Stimulated activated CD8-positive, alpha-beta memory T cell treated with anti-CD3 and anti-CD28 coated beads, Interleukin-2, amount 100 ng/mL, for 48 hours (primary cell): ENCODE measurements at regions not wholly inside any gene's neighbourhood (a gene's known extent, or its start where the extent isn't known, plus 50 kb on each side); places are given as distances from the start of the nearest gene placed in this dataset.
"Not testable (repeated sequence)": the region's sequence is repeated elsewhere in the genome, so short reads cannot be mapped to it uniquely, and the experiment has no call there.

ENCODE experiments used
- DNase-seq, 2 donors: peaks; one replicate each; pipeline ENCODE4 v3.0.0-alpha.2; 2020; ENCODE audit warnings: low read depth in 2 of 2

- no peak for DNase-seq
Observed at GRCh38 chr4:154032914-154033313, 244.0 kb upstream of the SFRP2 start.

- no peak for DNase-seq
Observed at GRCh38 chr4:154030746-154031145, 241.9 kb upstream of the SFRP2 start.

DNA sequence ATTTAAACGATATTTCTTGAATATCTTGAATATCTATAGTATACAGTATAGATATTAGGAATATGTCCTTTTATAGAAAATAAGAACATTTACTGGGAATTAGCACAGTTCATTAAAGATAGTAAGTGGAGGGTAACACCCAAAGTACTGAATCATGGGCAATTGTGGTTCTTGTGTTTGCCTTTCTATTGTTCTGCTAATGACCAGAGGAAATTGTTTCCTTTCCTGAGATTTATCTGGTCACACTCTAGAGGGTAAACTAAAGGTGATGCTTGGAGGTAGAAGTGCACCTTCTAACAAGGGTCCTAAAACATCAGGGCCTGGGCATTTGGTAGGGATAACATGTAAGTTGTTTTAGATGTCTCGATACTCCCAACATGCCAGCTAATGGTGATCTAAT lies 241.3 kb upstream of the SFRP2 start:
- DNase-seq: no peak

DNA sequence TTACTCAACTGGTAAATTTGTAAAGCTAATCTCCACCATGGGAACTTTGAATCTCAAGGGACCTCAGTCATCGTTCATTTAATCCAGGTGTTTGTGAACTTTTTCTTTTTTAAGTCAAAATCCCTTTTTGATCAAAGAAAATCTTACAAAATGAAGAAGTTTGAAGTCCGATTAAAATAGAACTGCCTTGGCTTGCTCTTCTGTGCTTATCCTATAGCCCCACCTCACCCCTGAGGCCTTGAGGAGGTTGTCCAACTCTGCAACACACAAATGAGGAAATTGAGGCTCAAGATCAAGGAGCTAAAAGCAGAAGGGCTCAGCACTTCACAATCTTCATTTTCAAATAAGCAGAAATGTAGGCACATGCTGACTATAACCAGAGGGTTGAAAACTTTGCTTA lies 240.3 kb upstream of the SFRP2 start:
- no peak for DNase-seq

DNA sequence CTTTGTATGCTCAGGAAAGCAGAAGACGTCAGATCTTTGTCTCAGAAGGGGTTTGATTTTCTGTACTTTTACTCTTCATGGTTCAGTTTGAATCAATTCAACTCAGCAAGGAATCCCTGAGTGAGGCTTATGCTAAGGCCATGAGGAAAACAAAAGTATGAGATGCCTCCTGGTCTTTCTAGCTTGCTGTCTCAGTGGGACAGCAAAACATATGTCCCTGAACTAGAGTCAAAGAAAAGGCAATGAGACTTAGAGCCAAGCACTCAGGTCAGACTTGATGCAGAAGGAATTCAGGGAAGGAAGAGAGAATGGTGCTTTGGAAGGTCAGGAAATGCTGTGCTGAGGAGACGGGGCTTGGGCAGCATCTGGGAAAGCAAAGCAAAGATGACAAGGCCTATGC lies 236.2 kb upstream of the SFRP2 start:
- DNase-seq: no peak

- no peak for DNase-seq
Observed at GRCh38 chr4:154024097-154024694, 235.3 kb upstream of the SFRP2 start.

DNA sequence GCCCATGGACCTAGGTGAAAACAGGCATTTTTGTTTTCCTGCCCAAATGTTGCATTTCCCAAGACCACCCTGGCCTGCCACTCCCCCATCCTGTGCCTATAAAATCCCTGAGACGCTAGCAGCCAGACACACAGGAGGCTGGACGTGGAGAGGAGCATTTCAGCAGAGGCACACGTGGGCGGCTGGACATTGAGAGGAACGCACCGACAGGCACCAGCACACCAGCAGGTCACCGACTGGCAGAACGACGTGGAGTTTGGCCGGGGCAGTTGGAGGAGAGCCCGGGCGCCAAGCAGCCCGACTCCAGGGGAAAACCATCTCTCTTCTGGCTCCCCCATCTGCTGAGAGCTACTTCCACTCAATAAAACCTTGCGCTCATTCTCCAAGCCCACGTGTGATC lies 234.8 kb upstream of the SFRP2 start:
- DNase-seq: not testable (repeated sequence)

- DNase-seq: no peak
Observed at GRCh38 chr4:154019811-154020210, 230.9 kb upstream of the SFRP2 start.

DNA sequence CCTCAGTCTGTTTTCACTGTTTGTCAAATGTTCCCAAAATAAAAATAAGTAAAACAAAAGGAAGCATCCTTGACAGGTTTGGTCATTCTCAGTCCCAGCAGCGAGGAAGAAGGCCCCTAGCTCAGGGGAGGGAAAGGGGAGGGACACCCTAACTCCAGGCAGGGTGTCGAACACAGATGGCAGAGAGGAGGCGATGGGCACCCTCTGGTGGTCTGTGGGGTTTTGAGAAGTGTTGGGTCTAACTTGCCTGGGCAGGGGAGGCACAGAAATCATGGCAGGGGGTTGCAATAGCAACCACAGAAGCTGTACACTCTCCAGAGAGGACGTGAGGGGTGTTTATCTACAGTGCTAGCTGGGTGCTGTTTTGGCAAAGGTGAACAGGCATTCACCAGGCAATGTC lies 229.8 kb upstream of the SFRP2 start:
- DNase-seq: no peak

DNA sequence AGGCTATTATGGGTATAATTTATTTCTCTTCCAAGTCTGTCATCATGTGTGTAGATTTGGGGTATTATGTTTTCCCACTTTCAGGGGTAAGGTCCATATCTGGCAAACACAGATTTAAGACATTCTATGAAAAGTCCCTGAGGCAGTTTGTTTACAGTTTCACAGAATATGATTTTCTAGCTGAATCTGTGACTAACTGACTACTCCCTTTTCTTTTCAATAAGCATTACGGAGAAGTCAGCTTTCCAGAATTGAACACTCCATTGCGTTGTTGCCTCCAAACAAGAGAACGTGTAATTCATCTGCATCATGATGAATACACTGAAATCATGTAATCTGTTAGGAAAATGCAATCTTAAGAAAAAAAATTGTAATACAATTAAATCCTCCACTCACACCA lies 226.7 kb upstream of the SFRP2 start:
- DNase-seq: no peak

- DNase-seq: no peak
Observed at GRCh38 chr4:154014407-154015321, 225.8 kb upstream of the SFRP2 start.

GRCh38 chr4:154013576-154013975 lies 224.7 kb upstream of the SFRP2 start:
- DNase-seq: no peak

DNA sequence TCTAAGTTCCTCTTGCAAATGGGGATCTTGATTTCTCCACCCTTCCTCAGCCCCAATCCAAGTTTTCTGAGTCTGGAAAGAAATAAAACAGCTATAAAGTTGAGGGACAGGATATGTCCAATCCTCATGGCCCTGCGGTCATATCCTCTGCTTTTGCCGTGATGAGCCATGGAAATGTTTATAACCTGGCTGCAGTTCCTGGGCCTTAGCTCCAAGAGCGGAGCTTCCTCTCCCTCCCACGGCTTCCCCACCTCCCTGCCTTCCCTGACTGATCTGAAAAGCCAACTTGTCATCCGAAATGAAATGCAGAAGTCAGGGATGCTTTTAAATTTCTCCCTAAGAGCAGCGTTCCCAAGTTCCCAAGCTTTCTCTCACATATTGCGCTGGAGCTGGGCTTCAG lies 221.5 kb upstream of the SFRP2 start:
- no peak for DNase-seq

- no peak for DNase-seq
Observed at GRCh38 chr4:154009788-154010187, 220.9 kb upstream of the SFRP2 start.

DNA sequence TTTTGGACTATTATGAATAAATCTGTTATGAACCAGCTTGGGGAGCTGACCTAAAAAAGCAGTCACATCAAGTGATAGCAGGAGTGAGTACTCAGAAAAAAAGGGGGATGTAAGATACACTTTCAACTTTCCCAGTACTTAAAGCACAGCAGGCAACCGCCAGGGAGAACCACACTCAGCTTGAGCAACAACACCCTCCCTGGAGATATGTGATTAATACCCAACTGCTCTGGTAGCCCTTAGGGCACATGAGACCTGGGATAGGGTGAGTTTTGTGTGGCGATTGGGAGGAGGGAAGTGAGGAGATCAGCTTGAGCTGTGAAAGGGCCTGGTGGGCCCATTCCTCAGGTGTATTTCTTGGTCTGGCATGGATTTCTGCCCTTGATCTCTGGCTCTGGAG lies 220.3 kb upstream of the SFRP2 start:
- no peak for DNase-seq

- no peak for DNase-seq
Observed at GRCh38 chr4:154005171-154005520, 216.3 kb upstream of the SFRP2 start.

- DNase-seq: no peak
Observed at GRCh38 chr4:154004507-154005170, 215.8 kb upstream of the SFRP2 start.

DNA sequence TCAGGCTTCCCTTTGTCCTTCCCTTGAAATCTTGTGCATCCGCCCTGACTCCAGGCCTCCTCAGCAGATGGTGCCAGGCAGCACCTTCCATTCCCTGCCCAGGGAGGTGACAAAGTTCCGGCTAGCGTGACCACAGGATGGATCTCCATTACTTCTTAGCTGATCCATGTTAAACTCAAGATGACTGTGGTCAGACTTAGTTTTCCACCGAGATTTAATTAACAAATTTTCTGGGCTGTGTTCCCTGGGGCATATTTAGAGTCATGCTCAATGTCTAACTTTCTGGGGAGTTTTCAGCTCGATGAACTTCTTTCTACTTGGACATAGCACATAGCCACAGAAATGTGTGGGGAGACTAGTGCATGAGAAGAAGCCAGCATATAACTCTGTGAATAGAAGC lies 215.1 kb upstream of the SFRP2 start:
- DNase-seq: no peak

- no peak for DNase-seq
Observed at GRCh38 chr4:154003378-154003777, 214.5 kb upstream of the SFRP2 start.

GRCh38 chr4:154001193-154001592 lies 212.3 kb upstream of the SFRP2 start:
- DNase-seq: no peak

DNA sequence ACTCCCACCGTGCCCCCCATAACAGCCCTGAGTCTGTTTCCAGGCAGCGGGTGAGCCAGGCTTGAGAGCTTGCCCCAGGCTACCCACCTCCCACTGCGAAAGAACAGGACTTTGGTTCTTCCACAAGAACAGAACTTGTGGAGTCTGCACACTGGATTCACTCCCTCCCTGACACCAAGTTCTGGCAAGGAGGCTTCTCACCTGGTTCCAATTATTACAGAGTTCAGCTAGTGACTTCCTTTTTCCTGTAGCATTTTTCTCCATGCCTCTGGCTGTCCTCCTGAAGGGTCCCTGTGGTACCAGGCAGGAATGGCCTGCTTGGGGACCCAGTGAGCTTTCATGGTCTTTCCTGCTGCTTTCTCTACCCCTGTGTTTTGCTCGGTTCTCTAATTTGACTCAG lies 208.6 kb upstream of the SFRP2 start:
- DNase-seq: no peak

DNA sequence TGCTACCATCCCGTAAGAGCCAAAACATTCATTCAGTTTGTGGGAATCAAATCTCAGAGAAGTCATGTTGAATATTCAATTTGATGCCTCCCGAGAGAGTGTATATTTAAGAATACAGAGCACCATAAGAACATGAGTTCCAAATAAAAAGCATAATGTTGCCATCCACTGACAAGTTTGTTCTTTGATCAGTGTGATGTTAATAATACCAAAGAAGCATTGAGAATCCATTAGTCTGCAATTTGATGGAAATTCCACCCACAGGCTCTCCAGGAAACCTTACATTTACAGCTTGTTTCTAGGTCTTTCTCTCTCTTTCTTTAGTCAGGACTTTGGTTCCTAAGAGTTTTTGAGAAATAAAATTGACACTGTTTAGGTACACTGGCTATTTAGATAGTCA lies 200.6 kb upstream of the SFRP2 start:
- DNase-seq: no peak
